NT2/D1 (cell line): ENCODE measurements at regions not wholly inside any gene's neighbourhood (a gene's known extent, or its start where the extent isn't known, plus 50 kb on each side); places are given as distances from the start of the nearest gene placed in this dataset.

ENCODE experiments used
- SUZ12 ChIP-seq: IDR thresholded peaks from 2 replicates; pipeline ENCODE4 v1.6.1; 2011; ENCODE audit not compliant: insufficient read length, insufficient read depth; ENCODE audit errors: extremely low read depth
- YY1 ChIP-seq: IDR thresholded peaks from 2 replicates; pipeline ENCODE4 v1.6.1; 2011; ENCODE audit not compliant: insufficient read length, insufficient read depth
- ZNF274 ChIP-seq: IDR thresholded peaks from 2 replicates; pipeline ENCODE4 v1.6.1; 2011; ENCODE audit warnings: mild to moderate bottlenecking, low read depth, low read length

GRCh38 chr12:28766398-28766797 lies 382.7 kb upstream of the FAR2 start:
- TF ChIP-seq YY1 (no peak), ZNF274 (no peak), SUZ12 (no peak)
